GM12873 (cell line): ENCODE measurements at regions not wholly inside any gene's neighbourhood (a gene's known extent, or its start where the extent isn't known, plus 50 kb on each side); places are given as distances from the start of the nearest gene placed in this dataset.

Experiments used
- TF ChIP-seq, protein P1 (sequence below): IDR thresholded peaks from 2 replicates; pipeline ENCODE4 v1.5.1; 2012; ENCODE audit warnings: low read depth, mild to moderate bottlenecking, moderate library complexity, low read length, control low read depth; ENCODE audit not compliant: insufficient read depth; ENCODE audit errors: missing control alignments

DNA sequence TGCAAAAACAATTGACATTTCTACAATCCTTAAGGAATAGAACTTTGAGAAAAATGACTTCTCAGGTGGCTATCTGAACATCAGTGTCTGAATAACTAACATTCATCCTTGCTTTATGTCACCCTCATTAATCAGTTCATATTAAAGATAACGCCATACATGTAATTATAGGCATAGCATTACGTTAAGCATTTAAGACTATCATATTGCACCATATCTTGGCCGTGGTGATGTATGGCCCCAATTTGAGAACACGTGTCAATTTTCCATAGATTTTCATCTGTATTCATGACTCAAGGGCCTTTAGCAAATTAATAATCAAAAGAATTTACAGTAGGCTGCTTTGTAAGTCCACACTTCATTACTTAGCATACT is 81.6 kb downstream of the SPTSSA start:
- TF ChIP-seq, protein P1, sequence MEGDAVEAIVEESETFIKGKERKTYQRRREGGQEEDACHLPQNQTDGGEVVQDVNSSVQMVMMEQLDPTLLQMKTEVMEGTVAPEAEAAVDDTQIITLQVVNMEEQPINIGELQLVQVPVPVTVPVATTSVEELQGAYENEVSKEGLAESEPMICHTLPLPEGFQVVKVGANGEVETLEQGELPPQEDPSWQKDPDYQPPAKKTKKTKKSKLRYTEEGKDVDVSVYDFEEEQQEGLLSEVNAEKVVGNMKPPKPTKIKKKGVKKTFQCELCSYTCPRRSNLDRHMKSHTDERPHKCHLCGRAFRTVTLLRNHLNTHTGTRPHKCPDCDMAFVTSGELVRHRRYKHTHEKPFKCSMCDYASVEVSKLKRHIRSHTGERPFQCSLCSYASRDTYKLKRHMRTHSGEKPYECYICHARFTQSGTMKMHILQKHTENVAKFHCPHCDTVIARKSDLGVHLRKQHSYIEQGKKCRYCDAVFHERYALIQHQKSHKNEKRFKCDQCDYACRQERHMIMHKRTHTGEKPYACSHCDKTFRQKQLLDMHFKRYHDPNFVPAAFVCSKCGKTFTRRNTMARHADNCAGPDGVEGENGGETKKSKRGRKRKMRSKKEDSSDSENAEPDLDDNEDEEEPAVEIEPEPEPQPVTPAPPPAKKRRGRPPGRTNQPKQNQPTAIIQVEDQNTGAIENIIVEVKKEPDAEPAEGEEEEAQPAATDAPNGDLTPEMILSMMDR = no peak

DNA sequence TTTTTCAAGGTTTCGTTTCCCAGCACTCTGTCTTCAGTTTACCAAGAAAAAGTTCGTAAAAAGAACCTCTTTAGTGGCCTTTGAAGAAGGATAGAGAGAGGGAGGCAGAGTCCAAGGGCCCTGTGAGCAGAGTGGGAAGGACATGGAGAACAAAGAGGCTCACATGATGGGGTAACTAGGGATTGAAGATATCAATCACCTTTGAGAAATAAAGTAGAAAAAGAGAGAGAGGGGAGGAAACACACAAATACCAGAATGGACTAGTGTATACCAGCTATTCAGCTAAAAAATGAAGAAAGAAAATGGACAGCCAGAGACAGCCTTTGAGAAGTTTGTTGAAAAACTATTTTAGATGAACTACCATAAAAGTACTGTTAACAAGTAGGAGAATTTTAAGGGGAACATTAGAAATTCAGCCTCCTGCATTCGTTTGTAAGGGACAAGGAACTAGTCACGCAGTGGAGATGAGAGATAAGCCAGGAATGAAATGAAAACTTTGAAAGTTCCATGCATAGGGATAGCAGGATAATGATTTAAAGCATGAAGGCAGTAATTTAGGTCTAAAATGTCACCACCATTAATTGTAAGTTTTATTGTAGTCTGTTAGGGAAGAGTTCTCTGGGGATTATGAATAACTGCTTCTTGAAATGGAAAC is 82.1 kb downstream of the SPTSSA start:
- TF ChIP-seq, protein P1 = no peak

DNA sequence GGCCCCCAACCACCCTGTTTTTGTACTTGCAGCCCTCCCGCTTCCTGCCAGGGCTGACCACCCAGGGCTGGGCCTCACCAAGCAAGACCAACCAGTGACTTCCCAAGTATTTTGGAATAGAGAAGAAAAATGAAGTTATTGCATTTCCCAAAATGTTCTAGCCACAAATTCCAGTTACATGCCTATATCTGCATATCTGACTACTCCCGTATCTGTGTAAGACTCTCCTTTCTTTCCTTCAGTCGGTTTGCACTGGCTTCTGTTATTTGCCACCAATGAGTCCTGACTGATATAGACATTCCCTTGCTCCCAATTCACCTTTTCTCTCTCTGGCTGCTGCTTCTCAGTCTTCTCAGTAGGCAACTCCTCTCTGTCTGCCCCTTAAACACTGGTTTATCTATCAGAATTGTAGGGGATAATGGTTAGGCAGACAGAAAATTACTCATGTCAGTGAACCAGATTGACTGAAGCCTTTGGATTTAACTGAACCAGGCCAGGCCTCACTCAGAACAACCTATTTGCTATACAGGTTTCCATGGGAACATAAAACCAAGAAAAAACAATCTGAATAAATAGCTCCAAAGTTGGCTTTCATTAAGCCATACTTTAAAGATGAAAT is 85.3 kb downstream of the SPTSSA start:
- TF ChIP-seq, protein P1 = no peak

DNA sequence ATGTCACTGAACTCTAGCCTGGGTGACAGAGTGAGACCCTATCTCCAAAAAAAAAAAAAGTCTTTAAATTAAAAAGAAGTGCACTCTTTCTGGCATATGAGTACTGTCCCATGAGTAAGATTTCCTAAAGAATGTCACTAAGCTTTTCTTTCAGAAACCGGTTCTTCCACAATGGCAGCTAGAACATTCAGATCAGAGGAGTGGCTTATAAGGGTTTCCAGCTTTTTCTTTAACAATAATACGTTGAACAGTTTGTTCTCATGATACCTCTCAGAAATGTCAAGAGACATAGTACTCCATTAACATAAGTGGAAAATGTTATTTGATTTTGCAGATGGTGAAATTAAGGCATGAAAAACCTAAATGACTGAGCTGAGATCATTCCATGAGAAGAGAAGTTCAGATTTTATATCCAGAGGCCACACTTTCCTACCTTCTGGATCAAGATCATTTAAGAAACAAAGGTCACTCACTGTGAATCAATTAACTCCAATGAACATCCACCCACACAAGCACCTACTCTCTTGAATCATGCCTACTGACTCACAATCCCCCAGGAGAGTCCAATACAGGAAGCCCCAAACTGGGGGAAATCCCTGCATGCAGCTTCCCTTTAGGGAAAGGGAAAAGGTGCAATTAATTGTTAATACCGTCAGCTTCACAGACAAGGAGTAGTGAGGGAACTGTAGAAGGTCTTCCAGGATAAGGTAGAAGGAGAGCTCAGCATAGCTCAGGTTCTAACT is 86.9 kb downstream of the SPTSSA start:
- TF ChIP-seq, protein P1 = no peak

DNA sequence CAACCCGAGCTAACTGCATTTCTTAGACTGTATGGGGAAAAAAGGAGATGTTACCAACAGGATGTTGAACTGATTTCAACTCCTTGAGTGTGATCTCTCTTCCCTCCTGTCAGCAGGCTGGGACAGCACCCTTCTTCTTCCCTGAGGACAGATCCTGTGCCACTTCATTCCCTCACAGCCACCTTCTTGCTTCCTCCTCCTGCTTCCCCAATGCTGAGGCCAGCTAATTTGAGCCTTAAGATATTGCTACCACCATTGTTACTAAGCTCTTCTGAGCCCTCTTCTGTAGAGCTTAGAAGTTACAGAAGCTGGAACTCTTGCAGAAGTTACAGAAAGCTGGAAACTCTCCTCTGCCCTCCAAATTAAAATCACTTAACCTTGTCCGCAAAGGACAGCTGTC is 88.8 kb downstream of the SPTSSA start:
- TF ChIP-seq, protein P1 = no peak

DNA sequence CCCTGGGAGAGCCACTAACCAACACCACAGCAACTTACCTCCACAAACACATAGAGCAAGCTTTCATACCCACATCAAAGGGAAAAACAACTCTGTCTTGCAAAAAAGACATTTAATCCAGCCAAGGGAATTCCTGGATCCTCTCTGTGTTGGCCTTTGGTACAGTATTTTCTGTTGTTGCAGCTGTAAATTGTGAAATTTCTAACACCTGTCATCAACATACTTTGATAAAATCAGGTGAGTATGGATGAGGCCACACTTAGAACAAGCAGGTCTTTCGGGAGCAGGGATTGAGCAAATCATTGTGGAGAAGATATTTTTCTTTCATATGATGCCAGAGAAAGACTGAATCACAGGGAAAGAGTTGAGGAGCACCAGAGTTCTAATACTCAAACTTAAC is 89.3 kb downstream of the SPTSSA start:
- TF ChIP-seq, protein P1 = no peak

DNA sequence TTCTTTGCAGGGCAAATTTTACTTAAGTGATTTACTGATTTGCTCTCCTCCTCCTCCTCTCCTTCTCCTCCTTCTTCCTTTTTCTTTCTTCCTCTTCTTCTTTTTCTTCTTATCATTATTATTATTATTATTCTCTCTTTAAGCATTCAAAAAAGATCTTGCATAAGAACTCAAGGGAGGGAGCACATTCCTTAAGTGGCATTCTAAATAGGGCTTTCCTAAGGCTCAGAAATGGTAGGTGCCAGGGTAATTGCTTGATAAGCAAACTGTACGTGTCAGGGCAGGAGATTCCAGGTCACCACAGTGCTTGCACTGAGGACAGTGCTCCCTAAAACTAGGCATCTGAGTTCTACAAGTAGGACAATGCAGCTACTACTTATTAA is 92.4 kb downstream of the SPTSSA start:
- TF ChIP-seq, protein P1 = no peak
